ENCODE measurements at regions not wholly inside any gene's neighbourhood (a gene's known extent, or its start where the extent isn't known, plus 50 kb on each side); places are given as distances from the start of the nearest gene placed in this dataset.

GRCh38 chr1:91152331-91152730, 130.5 kb upstream of the ZNF644 start:
- BruUV-seq (replicated peaks) = no TSS peak
- H3K9me3 Mint-ChIP-seq (ENCODE audit: low read depth, unreplicated experiment) = no peaks in the 10 kb centered on the region
- H3K27me3 Mint-ChIP-seq (ENCODE audit: unreplicated experiment) = no peaks in the 10 kb centered on the region
- no peak overlapping the region for H3K4me3 Mint-ChIP-seq (ENCODE audit: low read depth, unreplicated experiment)
- H3K4me1 Mint-ChIP-seq (ENCODE audit: low read depth, unreplicated experiment) = no peaks in the 10 kb centered on the region
- no peak for TF ChIP-seq CTCF (IDR thresholded peaks at IDR 0.05; ENCODE audit: unreplicated experiment)
- no peaks in the 10 kb centered on the region for H3K36me3 Mint-ChIP-seq (ENCODE audit: insufficient read depth, unreplicated experiment)
- CTCF ChIA-PET = no interaction called here
- intact Hi-C loops (cut with micrococcal nuclease; ENCODE audit: unreplicated experiment) = no loop called here
- H3K27ac Mint-ChIP-seq (ENCODE audit: unreplicated experiment) = no peak overlapping the region
- DNase-seq = no peak

GRCh38 chr1:91151702-91152101, 129.9 kb upstream of the ZNF644 start:
- intact Hi-C loops (cut with micrococcal nuclease; ENCODE audit: unreplicated experiment) = no loop called here
- CTCF ChIA-PET = no interaction called here

GRCh38 chr1:91148641-91149069, 126.8 kb upstream of the ZNF644 start:
- Mint-ChIP-seq H3K4me3 (ENCODE audit: low read depth, unreplicated experiment) (no peak overlapping the region), H3K36me3 (ENCODE audit: insufficient read depth, unreplicated experiment) (no peaks in the 10 kb centered on the region), H3K27me3 (ENCODE audit: unreplicated experiment) (no peaks in the 10 kb centered on the region), H3K27ac (ENCODE audit: unreplicated experiment) (no peak overlapping the region), H3K9me3 (ENCODE audit: low read depth, unreplicated experiment) (no peaks in the 10 kb centered on the region), H3K4me1 (ENCODE audit: low read depth, unreplicated experiment) (no peaks in the 10 kb centered on the region)
- intact Hi-C loops (cut with micrococcal nuclease; ENCODE audit: unreplicated experiment) = no loop called here
- TF ChIP-seq CTCF (IDR thresholded peaks at IDR 0.05; ENCODE audit: unreplicated experiment) = no peak
- BruUV-seq (replicated peaks) = no TSS peak
- no peak for DNase-seq
- CTCF ChIA-PET = no interaction called here

More at GRCh38 chr1:91151702-91152101, 129.9 kb upstream of the ZNF644 start:
- H3K27ac Mint-ChIP-seq (ENCODE audit: unreplicated experiment) = no peak overlapping the region
- H3K9me3 Mint-ChIP-seq (ENCODE audit: low read depth, unreplicated experiment) = no peaks in the 10 kb centered on the region
- no TSS peak for BruUV-seq (replicated peaks)
- TF ChIP-seq CTCF (IDR thresholded peaks at IDR 0.05; ENCODE audit: unreplicated experiment) = no peak
- H3K27me3 Mint-ChIP-seq (ENCODE audit: unreplicated experiment) = no peaks in the 10 kb centered on the region
- no peak overlapping the region for H3K4me3 Mint-ChIP-seq (ENCODE audit: low read depth, unreplicated experiment)
- no peak for DNase-seq
- H3K36me3 Mint-ChIP-seq (ENCODE audit: insufficient read depth, unreplicated experiment) = no peaks in the 10 kb centered on the region
- H3K4me1 Mint-ChIP-seq (ENCODE audit: low read depth, unreplicated experiment) = no peaks in the 10 kb centered on the region

GRCh38 chr1:91141858-91142257, 120.0 kb upstream of the ZNF644 start:
- no peaks in the 10 kb centered on the region for H3K27me3 Mint-ChIP-seq (ENCODE audit: unreplicated experiment)
- BruUV-seq (replicated peaks) = no TSS peak
- CTCF ChIA-PET = interaction anchor here (0.5 kb wide), 1 partner anchor 106 kb away, joined by 4 read pairs; no protein-coding TSS in a partner anchor
- H3K4me1 Mint-ChIP-seq (ENCODE audit: low read depth, unreplicated experiment) = no peaks in the 10 kb centered on the region
- no peak for TF ChIP-seq CTCF (IDR thresholded peaks at IDR 0.05; ENCODE audit: unreplicated experiment)
- DNase-seq = no peak
- no peak overlapping the region for H3K27ac Mint-ChIP-seq (ENCODE audit: unreplicated experiment)
- H3K9me3 Mint-ChIP-seq (ENCODE audit: low read depth, unreplicated experiment) = no peaks in the 10 kb centered on the region
- H3K4me3 Mint-ChIP-seq (ENCODE audit: low read depth, unreplicated experiment) = no peak overlapping the region
- intact Hi-C loops (cut with micrococcal nuclease; ENCODE audit: unreplicated experiment) = no loop called here
- H3K36me3 Mint-ChIP-seq (ENCODE audit: insufficient read depth, unreplicated experiment) = no peaks in the 10 kb centered on the region

Measured in Calu3 (cell line).